Hepatocyte (in vitro differentiated cells): ENCODE measurements at regions not wholly inside any gene's neighbourhood (a gene's known extent, or its start where the extent isn't known, plus 50 kb on each side); places are given as distances from the start of the nearest gene placed in this dataset.

Source experiments
- CTCF ChIP-seq: fragments of 200-600 bp; sonication (generic); IDR thresholded peaks from 2 replicates; pipeline ENCODE4 v1.5.1; 2016; ENCODE audit warnings: antibody characterized with exemption, mild to moderate bottlenecking; ENCODE audit not compliant: poor library complexity
- EZH2 ChIP-seq: fragments of 200-600 bp; sonication (generic); IDR thresholded peaks from 2 replicates; pipeline ENCODE4 v1.6.1; 2016; ENCODE audit warnings: antibody characterized with exemption, mild to moderate bottlenecking, borderline replicate concordance

- no peak for TF ChIP-seq CTCF
- no peak for TF ChIP-seq EZH2
Observed at GRCh38 chr6:115634887-115635286, 425.8 kb downstream of the FRK start.
